ENCODE measurements at regions not wholly inside any gene's neighbourhood (a gene's known extent, or its start where the extent isn't known, plus 50 kb on each side); places are given as distances from the start of the nearest gene placed in this dataset.
A peak's percentile ranks its signal among the peaks of the same experiment; 100 is the strongest.
"Not testable (repeated sequence)": the region's sequence is repeated elsewhere in the genome, so short reads cannot be mapped to it uniquely, and the experiment has no call there.

- in situ Hi-C loops (cut with HindIII; ENCODE audit: low sequenced_read_pairs); DNase-seq (ENCODE audit: low read depth, low spot score); H3K4me3 ChIP-seq (ENCODE audit: low read depth, low read length): not testable (repeated sequence)
These were observed 274.8 kb upstream of the ZNG1F start for GRCh38 chr9:41463924-41464323.

GRCh38 chr9:41458394-41458793 lies 269.3 kb upstream of the ZNG1F start:
- H3K4me3 ChIP-seq (ENCODE audit: low read depth, low read length); in situ Hi-C loops (cut with HindIII; ENCODE audit: low sequenced_read_pairs): not testable (repeated sequence)
- DNase-seq (ENCODE audit: low read depth, low spot score), result peak; percentile 34
